Stimulated activated CD4-positive, alpha-beta T cell treated with anti-CD3 and anti-CD28 coated beads, TNF-alpha, amount 100 ng/mL, for 4 hours (primary cell): ENCODE measurements at regions not wholly inside any gene's neighbourhood (a gene's known extent, or its start where the extent isn't known, plus 50 kb on each side); places are given as distances from the start of the nearest gene placed in this dataset.
A peak's percentile ranks its signal among the peaks of the same experiment; 100 is the strongest.

Experiments used
- DNase-seq, 3 experiments: peaks; one replicate each; pipeline ENCODE4 v3.0.0-alpha.2; 2020; ENCODE audit warnings: low read depth in 3 of 3

- DNase-seq = no peak
Measured at GRCh38 chr2:207449642-207450165, 80.1 kb upstream of the CREB1 start.

DNA sequence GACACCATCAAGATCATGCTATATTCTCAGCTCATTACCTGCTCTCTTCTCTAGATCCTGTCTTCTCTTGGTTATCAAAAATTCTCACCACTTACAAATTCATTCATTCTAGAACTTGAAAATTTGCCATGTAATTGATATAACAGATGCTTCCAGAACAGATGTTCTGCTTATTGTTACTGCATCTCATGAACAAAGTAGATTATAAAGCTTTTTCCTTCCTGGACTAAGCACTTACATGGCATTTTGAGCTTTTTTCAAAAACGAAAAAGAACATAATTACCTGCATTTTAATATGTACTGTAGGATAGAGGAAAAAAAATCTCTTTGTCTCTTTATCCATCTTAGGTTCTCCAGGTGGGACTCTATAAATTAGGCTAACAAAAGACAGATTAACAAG is 79.6 kb upstream of the CREB1 start:
- DNase-seq = no peak

DNA sequence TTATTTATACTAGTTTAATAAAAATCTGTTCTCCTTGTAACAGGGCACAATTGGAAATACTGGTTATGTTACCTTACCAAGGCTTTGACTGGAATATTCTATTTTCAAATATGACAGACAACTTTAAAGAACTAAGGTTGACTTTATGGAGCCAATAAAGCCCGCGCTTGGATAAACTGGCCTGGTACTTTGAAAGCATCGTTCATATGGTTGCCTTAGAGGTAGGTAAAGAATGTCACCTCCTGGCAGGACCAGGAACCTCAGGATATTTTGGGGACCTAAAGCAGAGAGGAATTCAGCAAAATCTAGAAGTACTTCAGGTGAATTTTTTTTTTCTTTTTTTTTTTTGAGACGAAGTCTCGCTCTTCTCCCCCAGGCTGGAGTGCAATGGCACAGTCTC is 71.2 kb upstream of the CREB1 start:
- DNase-seq = no peak

- no peak for DNase-seq
Measured at GRCh38 chr2:207459990-207460757, 69.6 kb upstream of the CREB1 start.

DNA sequence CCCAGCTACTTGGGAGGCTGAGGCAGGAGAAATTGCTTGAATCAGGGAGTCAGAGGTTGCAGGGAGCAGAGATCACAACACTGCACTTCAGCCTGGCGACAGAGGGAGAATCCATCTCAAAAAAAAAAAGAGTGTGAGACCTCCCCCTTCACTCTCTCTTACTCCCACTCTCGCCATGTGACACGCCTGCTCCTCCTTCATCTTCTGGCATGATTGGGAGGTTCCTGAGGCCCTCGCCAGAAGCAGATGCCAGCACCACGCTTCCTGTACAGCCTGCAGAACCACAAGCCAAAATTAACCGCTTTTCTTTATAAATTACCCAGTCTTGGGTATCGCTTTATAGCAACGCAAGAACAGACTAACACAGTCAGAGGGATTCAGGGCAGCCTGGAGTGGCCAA is 66.3 kb upstream of the CREB1 start:
- DNase-seq = no peak

DNA sequence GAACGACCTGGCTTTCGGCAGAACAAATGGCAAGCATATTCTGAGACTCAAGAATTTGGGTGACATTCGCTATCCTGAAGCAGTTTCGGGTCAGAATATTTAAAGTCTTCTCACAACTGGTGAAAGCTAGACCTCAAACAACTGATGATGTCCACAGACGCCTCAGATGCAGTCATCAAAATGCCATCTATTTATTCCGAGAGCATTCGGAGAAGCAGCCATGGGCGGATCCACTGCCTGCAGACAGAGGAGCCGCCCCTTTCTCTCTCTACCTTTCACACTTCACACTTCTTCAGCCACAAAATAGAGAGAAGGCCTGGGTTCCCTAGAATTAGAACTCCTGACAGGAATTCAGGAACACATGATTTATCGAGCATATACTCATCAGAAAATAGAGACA is 65.8 kb upstream of the CREB1 start:
- no peak for DNase-seq

DNA sequence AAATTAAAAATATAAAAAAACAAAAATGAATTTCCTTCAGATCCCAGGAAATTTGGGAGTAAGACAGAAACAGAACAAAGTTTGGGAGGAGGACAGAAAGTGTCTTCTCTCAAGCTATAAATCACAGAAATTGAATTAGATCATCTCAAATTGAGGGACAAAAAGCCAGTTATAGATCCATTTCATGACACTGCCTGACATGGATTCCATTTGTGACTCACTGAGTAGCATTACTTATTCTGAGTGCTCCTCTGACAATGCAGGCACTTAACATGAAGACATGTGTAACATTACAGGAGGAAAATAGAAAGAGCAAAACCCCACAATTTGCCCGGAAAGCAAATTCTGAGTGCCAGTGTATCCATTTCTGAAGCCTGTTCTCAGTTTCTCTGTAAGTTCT is 63.9 kb upstream of the CREB1 start:
- no peak for DNase-seq

- no peak for DNase-seq
Measured at GRCh38 chr2:207467716-207468347, 61.9 kb upstream of the CREB1 start.

DNA sequence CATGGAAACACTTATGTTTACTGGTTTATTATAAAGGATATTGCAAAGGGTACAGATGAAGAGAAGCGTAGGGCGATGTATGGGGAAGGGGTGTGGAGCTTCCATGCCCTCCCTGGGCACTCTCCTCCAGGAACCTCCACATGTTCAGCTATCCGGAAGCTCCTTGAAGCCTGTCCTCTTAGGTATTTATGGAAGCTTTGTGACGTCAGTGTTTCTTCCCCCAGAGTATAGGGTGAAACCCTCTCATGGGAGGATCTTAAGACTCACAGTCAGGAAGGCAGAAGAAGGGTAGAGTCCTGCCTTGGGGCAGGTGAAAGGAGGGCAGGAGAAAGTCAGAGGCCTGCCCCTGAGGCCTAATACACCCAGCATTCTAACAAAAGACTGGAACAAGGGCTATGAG is 61.3 kb upstream of the CREB1 start:
- DNase-seq = no peak

- DNase-seq = no peak
Measured at GRCh38 chr2:207469451-207469850, 60.3 kb upstream of the CREB1 start.

- DNase-seq = no peak
Measured at GRCh38 chr2:207469943-207470729, 59.6 kb upstream of the CREB1 start.

GRCh38 chr2:207471261-207471660 is 58.5 kb upstream of the CREB1 start:
- DNase-seq = no peak

DNA sequence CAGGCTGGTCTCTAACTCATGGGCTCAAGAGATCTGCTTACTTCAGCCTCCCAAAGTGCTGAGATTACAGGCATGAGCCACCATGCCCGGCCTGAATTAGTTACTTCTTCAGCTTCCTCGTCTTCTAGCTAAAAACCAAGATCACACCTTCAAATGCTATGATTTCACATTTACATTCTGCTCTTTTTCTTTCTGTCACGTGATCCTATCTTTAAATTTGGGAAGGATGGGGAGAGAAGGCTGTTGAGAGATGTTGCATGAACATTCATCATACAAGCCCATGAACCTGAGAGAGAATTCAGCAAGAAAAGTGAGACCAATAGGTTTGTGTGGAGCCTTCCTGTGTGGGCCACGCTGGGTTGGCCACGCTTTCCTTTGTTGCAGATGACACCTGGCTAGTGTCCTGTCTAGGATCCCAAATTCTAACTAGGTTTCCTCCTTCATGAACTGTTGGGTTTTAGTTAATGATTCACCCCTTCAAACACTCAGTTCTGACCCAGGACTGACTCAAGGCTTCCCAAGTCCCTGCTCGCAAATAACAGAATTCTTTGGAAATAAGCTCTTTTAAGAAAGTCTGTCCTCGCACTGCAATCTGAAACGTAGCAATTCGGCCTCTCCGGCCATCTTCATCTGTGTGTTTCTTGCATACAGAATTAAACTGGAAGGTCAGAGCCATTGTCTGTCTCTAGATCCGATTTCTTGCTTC is 57.3 kb upstream of the CREB1 start:
- DNase-seq = no peak

DNA sequence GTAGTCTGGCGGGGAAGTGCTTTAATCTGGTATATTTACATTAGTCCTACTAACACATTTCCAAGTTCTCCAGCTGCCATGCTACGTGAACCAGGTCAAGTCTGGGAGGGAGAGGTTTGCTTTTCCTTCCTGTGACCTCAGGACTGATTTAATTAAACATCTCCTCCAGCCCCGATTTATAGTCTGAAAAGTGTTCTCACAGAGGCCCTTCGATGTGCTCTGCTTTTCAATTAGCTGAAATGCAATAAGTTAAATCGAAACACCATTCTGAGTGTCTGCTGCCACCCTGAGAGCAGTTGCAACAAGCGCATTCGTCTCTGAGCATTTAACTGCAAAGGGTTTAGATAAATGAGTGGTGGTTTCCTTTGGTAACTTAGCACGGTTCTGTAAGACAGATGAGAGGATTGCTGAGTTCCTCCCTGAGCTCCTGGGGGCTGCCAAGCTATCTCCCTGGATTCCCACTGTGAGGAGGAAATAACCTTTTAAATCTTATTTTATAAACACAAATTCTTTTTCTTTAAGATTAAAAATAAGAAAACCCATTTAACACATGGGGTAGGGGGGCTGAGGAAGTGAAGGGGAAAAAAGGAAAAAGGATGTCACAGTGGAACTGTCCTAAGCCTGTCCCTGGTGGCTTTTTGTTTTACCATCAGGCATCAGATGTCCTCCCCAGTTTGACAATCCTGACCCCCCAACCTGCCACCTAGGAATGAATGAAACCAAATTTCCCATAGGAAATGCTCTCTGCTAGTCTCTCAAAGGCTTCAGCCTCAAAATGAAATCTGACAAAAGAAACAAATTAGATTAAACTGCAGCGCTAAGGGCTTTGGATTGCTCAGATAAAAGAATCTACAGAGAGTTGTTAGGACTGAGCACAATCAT is 56.5 kb upstream of the CREB1 start:
- DNase-seq = no peak

DNA sequence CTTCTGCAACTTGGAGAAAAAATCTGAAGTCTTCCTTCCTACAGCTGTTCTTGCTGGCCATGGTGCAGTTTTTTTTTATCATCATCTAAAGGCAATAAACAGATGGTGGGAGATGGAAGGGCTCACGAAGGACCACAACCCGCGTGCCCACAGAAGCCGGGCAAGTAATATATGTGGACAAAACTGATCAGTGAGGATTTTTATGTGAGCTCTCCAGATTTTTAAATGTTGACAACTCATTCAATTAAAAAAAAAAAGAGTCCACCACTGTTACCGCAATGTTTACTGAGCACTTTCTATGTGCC is 55.9 kb upstream of the CREB1 start:
- no peak for DNase-seq

DNA sequence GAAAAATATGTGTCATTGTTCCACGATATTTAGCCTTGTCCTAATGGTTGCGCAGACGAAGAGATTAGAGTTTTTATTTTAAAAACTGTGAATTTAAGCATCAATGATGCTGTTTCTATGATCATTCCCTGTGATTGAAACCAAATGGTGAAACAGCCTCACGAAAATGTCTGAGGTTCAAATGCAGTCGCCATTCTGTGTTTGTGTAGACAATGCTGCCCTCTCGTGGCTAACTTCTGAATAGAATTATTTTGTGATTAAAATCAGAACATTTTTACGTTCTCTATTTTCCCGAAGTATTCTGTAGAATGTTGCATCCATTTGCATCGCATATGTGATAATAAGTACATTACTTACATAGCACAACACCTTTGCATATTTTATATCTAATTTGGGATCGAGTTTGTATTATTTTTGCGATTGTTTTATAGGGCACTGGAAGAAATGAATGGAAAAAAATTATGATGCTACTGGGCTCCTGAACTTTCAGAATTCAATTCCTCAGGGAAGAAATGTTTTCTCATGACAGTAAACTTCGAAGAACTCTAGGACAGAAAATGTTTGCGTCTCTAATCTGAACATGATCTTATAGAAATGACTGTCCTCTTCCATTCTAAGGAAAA is 54.8 kb upstream of the CREB1 start:
- peak in 1 of 3 experiments; percentile 24 for DNase-seq

- DNase-seq = no peak
Measured at GRCh38 chr2:207475546-207475945, 54.2 kb upstream of the CREB1 start.

DNA sequence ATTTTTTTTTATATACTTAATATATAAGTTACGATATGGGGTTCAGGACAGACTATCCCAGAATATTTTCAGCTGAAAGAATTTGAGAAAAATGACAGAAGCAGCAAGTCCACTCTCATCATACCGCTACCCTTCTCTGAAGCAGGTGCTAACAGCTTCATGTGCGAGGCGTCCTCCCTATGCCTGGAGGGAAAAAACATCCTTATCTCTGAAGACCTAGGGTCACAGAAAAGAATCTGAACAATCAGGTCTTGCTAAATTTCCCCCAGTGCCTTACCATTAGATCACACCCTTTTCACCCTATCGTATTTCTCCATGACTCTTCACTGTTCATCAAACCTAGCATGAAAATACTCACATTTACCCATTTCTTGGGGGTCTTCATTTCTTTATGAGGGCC is 51.9 kb upstream of the CREB1 start:
- no peak for DNase-seq

- DNase-seq = no peak
Measured at GRCh38 chr2:207478572-207478971, 51.2 kb upstream of the CREB1 start.

DNA sequence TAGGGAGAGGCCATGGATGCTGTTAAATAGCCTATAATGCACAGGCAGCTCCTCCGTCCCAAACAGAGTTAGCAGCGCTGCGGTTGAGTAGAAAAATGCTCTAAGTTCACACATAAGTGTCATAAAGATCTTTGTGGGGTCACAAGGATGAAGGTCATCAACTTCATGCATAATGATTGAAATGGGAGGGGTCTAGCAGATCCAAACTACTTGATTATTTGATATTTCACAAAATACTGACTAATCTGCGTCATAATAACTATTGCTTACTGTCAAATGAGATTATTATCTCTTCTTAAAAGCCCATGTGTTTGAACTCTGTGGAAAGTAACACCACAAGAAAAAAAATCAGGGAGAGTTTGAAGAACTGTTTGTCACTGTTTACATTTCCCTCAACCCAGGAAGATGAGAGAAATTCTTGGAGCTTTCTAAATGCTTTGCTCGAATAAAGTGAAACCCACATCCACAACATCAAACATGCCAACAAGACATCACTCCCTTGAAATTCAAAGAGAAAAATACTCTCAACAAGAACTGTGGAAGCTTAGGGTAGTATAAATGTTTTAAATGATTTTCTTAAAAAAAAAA is 50.5 kb upstream of the CREB1 start:
- DNase-seq = no peak
